Keratinocyte (primary cell): ENCODE measurements at regions not wholly inside any gene's neighbourhood (a gene's known extent, or its start where the extent isn't known, plus 50 kb on each side); places are given as distances from the start of the nearest gene placed in this dataset.

Source experiments
- EZH2 ChIP-seq: IDR thresholded peaks from one replicate; pipeline ENCODE4 v1.6.1; 2012; ENCODE audit warnings: inconsistent platforms, mild to moderate bottlenecking, low read length, moderate library complexity
- TF ChIP-seq, protein P1 (sequence below), 3 experiments: IDR thresholded peaks in 1 of 3; conservative IDR thresholded peaks in 1 of 3; optimal IDR thresholded peaks in 1 of 3; 2 replicates in 2 of 3; 3 replicates in 1 of 3; pipeline versions ENCODE3 to v1.5.1; 2011; ENCODE audit warnings: low read length in 3 of 3, mild to moderate bottlenecking in 3 of 3, moderate library complexity in 2 of 3, control low read depth in 1 of 3, inconsistent platforms in 1 of 3; ENCODE audit not compliant: insufficient read depth in 2 of 3; ENCODE audit errors: extremely low read depth in 1 of 3

DNA sequence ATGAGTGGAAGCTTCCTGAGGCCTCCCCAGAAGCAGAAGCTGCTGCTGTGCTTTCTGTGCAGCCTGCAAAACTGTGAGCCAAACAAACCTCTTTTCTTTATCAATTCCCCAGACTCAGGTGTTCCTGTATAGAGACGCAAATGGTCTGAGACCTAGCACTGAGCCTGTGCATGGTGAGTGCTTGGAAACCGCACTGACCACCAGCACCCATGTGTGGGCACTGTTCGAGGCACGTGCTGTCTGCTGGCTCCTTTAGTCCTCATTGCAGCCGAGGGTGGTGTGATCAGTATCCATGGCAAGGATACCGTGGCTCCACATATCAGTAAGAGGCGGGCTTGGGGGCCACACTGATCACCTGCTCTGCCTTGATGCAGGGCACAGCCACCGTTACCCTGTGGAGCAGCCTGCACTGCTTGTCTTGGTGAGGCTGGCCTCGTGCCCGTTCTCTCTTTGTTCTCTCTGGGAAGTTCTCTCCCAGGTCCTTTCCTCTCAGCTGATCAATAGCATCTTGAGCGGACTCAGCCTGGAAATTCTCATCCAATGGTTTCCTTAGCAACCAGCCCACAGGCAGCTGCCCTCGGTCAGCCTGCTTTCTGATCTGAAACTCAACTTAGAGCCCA lies 101.0 kb downstream of the PLXNA1 start:
- TF ChIP-seq, protein P1, sequence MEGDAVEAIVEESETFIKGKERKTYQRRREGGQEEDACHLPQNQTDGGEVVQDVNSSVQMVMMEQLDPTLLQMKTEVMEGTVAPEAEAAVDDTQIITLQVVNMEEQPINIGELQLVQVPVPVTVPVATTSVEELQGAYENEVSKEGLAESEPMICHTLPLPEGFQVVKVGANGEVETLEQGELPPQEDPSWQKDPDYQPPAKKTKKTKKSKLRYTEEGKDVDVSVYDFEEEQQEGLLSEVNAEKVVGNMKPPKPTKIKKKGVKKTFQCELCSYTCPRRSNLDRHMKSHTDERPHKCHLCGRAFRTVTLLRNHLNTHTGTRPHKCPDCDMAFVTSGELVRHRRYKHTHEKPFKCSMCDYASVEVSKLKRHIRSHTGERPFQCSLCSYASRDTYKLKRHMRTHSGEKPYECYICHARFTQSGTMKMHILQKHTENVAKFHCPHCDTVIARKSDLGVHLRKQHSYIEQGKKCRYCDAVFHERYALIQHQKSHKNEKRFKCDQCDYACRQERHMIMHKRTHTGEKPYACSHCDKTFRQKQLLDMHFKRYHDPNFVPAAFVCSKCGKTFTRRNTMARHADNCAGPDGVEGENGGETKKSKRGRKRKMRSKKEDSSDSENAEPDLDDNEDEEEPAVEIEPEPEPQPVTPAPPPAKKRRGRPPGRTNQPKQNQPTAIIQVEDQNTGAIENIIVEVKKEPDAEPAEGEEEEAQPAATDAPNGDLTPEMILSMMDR (optimal IDR thresholded peaks at IDR 0.05 in 1 of 3, IDR thresholded peaks at IDR 0.05 in 1 of 3, conservative IDR thresholded peaks at IDR 0.05 in 1 of 3; ENCODE audit: extremely low read depth in 1 of 3, insufficient read depth in 2 of 3, low read length in 3 of 3) = no peak
- no peak for TF ChIP-seq EZH2
